ENCODE measurements at regions not wholly inside any gene's neighbourhood (a gene's known extent, or its start where the extent isn't known, plus 50 kb on each side); places are given as distances from the start of the nearest gene placed in this dataset.

DNA sequence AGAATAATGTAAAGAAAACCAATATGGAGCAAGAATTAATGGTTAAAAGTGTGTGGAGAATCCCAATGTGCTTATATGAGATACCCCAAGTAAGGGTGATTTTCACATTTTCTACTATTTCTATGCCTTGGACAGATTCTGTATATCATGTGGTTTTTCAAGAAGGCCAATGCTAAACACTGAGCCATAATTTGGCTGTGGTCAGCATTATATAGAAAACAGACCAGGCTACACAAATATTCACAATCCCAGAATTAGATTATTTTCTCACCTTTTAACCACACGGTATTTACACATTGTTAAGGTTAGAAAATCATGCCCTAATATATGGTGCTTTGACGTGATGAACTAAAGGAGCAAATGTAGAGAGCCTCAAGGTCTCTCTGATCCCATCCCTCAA is 277.4 kb upstream of the LRATD1 start:
- TF ChIP-seq, protein P1, sequence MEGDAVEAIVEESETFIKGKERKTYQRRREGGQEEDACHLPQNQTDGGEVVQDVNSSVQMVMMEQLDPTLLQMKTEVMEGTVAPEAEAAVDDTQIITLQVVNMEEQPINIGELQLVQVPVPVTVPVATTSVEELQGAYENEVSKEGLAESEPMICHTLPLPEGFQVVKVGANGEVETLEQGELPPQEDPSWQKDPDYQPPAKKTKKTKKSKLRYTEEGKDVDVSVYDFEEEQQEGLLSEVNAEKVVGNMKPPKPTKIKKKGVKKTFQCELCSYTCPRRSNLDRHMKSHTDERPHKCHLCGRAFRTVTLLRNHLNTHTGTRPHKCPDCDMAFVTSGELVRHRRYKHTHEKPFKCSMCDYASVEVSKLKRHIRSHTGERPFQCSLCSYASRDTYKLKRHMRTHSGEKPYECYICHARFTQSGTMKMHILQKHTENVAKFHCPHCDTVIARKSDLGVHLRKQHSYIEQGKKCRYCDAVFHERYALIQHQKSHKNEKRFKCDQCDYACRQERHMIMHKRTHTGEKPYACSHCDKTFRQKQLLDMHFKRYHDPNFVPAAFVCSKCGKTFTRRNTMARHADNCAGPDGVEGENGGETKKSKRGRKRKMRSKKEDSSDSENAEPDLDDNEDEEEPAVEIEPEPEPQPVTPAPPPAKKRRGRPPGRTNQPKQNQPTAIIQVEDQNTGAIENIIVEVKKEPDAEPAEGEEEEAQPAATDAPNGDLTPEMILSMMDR (IDR thresholded peaks at IDR 0.05; ENCODE audit: low read depth, low read length, poor library complexity, severe bottlenecking) = no peak
- no peak for TF ChIP-seq EZH2phosphoT487 (IDR thresholded peaks at IDR 0.05; ENCODE audit: borderline replicate concordance, low read length)

Measured in DOHH2 (cell line).